ENCODE measurements at regions not wholly inside any gene's neighbourhood (a gene's known extent, or its start where the extent isn't known, plus 50 kb on each side); places are given as distances from the start of the nearest gene placed in this dataset.

DNA sequence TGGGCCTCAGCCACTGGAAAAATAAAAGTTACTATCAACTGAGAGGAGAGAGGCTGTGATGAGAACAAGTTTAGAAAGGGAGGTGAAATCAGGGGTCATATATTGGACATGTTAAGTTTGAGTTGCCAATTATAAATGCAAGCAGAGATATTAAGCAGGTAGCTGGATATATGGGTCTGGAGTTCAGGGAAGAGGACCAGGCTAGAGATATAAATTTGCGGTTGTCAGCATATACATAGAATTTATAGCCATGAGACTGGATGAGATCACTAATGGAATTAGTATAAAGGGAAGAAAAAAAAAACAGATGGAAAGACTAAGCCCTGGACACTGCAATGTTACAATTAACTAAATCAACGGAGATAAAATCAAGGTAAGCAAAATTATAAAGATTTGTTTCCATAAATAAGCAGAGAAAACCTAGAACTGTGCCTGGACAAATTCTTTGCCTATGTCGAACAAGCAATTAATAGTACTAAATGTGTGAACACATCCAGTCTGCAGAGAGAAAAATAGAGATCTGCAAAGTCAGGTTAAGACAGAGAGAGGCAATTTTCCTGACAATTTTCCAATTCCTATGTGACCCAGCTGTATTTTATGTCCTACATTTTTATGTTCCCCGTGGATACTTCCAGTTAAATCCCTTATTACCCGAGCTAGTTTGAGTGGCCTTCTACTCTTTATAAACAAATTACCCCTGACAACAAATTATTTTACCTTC, 265.4 kb downstream of the GASK1B start:
- H3K36me3 ChIP-seq (ENCODE audit: control insufficient read depth in 2 of 2, insufficient read depth in 1 of 2, low read length in 2 of 2), result no peaks in the 10 kb centered on the region
- no peaks in the 10 kb centered on the region for H3K4me1 ChIP-seq (ENCODE audit: control insufficient read depth, insufficient read depth, low read length)
- no peaks in the 10 kb centered on the region for H3K9me3 ChIP-seq (ENCODE audit: control insufficient read depth, insufficient read depth, low read depth, low read length)
- TF ChIP-seq ZNF121 (tag by site-specific recombination; IDR thresholded peaks at IDR 0.05) (no peak), KLF8 (tag by site-specific recombination; IDR thresholded peaks at IDR 0.05) (no peak), YY1 (tag by site-specific recombination; IDR thresholded peaks at IDR 0.05) (no peak)
- ChIA-PET POLR2A (no interaction called here), CTCF (interaction anchor here (0.5 kb wide), 1 partner anchor 60 kb away, joined by 3 read pairs; no protein-coding TSS in a partner anchor)
- H3K27ac ChIP-seq (ENCODE audit: extremely low read depth, low read depth, low read length), result no peak overlapping the region
- no peak overlapping the region for H3K4me3 ChIP-seq (ENCODE audit: low read depth, low read length)

DNA sequence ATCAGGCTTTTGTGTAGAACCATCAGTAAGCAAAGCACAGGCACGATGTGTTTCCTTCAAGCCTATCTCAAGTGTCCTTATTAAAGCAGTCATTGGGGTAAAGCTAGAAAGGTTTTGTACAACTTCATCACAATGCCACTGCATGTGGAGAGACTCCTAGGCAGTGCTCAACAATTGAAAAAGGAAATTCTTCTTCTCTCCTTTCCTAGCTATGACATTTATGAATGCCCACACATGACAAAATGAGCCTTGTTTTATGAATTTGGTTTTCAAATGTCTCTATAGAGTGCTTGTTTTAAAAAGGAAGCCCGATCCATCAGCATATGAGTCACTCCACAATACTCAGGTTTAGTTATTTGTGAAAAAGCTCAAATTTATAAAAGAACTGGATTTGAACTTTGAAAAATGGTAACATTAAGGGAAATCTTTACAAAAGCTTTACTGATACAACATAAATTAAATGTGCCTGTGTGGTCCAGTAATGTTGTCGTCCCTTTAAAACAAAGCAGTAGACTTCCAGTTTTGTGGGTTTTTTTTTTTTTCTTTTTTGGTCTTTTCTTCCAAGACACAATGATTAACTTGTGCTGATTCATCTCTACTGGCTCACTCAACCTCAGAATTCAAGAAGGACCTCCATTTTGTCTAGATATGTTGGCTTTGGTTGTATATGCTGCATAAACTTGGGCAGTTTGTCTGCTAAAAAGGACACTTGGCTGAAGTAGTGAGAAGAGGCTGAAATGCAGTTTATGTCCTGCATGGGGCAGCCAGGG, 273.8 kb downstream of the GASK1B start:
- POLR2A ChIA-PET, result no interaction called here
- Histone ChIP-seq H3K27ac (ENCODE audit: extremely low read depth, low read depth, low read length) (no peak overlapping the region), H3K4me3 (ENCODE audit: low read depth, low read length) (no peak overlapping the region), H3K36me3 (ENCODE audit: control insufficient read depth in 2 of 2, insufficient read depth in 1 of 2, low read length in 2 of 2) (no peaks in the 10 kb centered on the region), H3K4me1 (ENCODE audit: control insufficient read depth, insufficient read depth, low read length) (no peaks in the 10 kb centered on the region), H3K9me3 (ENCODE audit: control insufficient read depth, insufficient read depth, low read depth, low read length) (no peaks in the 10 kb centered on the region)
- TF ChIP-seq ZNF23 (tag by site-specific recombination; IDR thresholded peaks at IDR 0.05; ENCODE audit: borderline replicate concordance), result no peak
- CTCF ChIA-PET, result no interaction called here

DNA sequence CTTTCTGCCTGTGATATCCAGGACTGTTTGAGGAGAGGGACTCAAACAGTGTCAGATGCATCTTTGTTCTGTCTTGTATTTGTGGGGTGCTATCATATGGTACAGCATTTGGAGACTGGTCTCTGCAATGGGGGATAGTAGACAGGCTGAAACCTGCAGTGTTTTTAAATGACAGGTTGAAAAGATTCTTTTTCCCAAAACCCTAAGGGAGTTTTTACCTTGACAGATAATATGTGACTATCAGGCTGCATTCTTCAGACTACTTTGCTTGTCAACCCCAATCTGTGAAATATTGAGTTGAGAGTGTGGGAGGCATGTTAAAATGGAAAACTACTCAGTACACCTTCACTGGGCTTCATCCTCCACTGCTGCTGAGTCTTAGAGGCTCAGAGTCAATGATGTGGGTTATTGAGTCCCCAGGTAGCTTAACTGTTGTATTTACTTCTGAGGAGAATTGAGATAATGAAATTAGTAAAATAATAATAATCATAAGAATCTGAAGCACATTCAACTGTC, 274.9 kb downstream of the GASK1B start:
- no peaks in the 10 kb centered on the region for H3K36me3 ChIP-seq (ENCODE audit: control insufficient read depth in 2 of 2, insufficient read depth in 1 of 2, low read length in 2 of 2)
- no peak overlapping the region for H3K27ac ChIP-seq (ENCODE audit: extremely low read depth, low read depth, low read length)
- H3K4me3 ChIP-seq (ENCODE audit: low read depth, low read length), result no peak overlapping the region
- no peaks in the 10 kb centered on the region for H3K9me3 ChIP-seq (ENCODE audit: control insufficient read depth, insufficient read depth, low read depth, low read length)
- H3K4me1 ChIP-seq (ENCODE audit: control insufficient read depth, insufficient read depth, low read length), result no peaks in the 10 kb centered on the region
- POLR2A ChIA-PET, result no interaction called here
- CTCF ChIA-PET, result interaction anchor here (0.6 kb wide), 1 partner anchor 1333 kb away, joined by 5 read pairs; no protein-coding TSS in a partner anchor
- TF ChIP-seq ZNF623 (tag by site-specific recombination; IDR thresholded peaks at IDR 0.05), result no peak
- TF ChIP-seq ZBTB21 (tag by site-specific recombination; IDR thresholded peaks at IDR 0.05), result no peak
- no peak for TF ChIP-seq ZEB2 (tag by site-specific recombination; IDR thresholded peaks at IDR 0.05)
- TF ChIP-seq, protein P1, sequence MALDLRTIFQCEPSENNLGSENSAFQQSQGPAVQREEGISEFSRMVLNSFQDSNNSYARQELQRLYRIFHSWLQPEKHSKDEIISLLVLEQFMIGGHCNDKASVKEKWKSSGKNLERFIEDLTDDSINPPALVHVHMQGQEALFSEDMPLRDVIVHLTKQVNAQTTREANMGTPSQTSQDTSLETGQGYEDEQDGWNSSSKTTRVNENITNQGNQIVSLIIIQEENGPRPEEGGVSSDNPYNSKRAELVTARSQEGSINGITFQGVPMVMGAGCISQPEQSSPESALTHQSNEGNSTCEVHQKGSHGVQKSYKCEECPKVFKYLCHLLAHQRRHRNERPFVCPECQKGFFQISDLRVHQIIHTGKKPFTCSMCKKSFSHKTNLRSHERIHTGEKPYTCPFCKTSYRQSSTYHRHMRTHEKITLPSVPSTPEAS (tag by site-specific recombination; IDR thresholded peaks at IDR 0.05), result no peak
- TF ChIP-seq FEZF1 (tag by site-specific recombination; IDR thresholded peaks at IDR 0.05), result no peak
- TF ChIP-seq ZNF114 (tag by site-specific recombination; IDR thresholded peaks at IDR 0.05), result no peak
- TF ChIP-seq KLF9 (tag by site-specific recombination; IDR thresholded peaks at IDR 0.05; ENCODE audit: low read depth), result no peak
- TF ChIP-seq, protein P2, sequence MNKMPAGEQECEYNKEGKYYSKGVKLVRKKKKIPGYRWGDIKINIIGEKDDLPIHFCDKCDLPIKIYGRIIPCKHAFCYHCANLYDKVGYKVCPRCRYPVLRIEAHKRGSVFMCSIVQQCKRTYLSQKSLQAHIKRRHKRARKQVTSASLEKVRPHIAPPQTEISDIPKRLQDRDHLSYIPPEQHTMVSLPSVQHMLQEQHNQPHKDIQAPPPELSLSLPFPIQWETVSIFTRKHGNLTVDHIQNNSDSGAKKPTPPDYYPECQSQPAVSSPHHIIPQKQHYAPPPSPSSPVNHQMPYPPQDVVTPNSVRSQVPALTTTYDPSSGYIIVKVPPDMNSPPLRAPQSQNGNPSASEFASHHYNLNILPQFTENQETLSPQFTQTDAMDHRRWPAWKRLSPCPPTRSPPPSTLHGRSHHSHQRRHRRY (tag by site-specific recombination; IDR thresholded peaks at IDR 0.05), result no peak
- TF ChIP-seq ZNF174 (tag by site-specific recombination; IDR thresholded peaks at IDR 0.05), result no peak
- no peak for TF ChIP-seq ZNF311 (tag by site-specific recombination; IDR thresholded peaks at IDR 0.05; ENCODE audit: borderline replicate concordance)
- no peak for TF ChIP-seq ZNF133 (tag by site-specific recombination; IDR thresholded peaks at IDR 0.05)
- TF ChIP-seq, protein P3, sequence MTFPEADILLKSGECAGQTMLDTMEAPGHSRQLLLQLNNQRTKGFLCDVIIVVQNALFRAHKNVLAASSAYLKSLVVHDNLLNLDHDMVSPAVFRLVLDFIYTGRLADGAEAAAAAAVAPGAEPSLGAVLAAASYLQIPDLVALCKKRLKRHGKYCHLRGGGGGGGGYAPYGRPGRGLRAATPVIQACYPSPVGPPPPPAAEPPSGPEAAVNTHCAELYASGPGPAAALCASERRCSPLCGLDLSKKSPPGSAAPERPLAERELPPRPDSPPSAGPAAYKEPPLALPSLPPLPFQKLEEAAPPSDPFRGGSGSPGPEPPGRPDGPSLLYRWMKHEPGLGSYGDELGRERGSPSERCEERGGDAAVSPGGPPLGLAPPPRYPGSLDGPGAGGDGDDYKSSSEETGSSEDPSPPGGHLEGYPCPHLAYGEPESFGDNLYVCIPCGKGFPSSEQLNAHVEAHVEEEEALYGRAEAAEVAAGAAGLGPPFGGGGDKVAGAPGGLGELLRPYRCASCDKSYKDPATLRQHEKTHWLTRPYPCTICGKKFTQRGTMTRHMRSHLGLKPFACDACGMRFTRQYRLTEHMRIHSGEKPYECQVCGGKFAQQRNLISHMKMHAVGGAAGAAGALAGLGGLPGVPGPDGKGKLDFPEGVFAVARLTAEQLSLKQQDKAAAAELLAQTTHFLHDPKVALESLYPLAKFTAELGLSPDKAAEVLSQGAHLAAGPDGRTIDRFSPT (tag by site-specific recombination; IDR thresholded peaks at IDR 0.05), result no peak
- TF ChIP-seq, protein P4, sequence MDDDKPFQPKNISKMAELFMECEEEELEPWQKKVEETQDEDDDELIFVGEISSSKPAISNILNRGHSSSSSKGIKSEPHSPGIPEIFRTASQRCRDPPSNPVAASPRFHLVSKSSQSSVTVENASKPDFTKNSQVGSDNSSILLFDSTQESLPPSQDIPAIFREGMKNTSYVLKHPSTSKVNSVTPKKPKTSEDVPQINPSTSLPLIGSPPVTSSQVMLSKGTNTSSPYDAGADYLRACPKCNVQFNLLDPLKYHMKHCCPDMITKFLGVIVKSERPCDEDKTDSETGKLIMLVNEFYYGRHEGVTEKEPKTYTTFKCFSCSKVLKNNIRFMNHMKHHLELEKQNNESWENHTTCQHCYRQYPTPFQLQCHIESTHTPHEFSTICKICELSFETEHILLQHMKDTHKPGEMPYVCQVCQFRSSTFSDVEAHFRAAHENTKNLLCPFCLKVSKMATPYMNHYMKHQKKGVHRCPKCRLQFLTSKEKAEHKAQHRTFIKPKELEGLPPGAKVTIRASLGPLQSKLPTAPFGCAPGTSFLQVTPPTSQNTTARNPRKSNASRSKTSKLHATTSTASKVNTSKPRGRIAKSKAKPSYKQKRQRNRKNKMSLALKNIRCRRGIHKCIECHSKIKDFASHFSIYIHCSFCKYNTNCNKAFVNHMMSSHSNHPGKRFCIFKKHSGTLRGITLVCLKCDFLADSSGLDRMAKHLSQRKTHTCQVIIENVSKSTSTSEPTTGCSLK (tag by site-specific recombination; IDR thresholded peaks at IDR 0.05), result no peak
- no peak for TF ChIP-seq ZNF560 (tag by site-specific recombination; IDR thresholded peaks at IDR 0.05; ENCODE audit: borderline replicate concordance)
